H1 (cell line): ENCODE measurements at regions not wholly inside any gene's neighbourhood (a gene's known extent, or its start where the extent isn't known, plus 50 kb on each side); places are given as distances from the start of the nearest gene placed in this dataset.
A peak's percentile ranks its signal among the peaks of the same experiment; 100 is the strongest.

Source experiments
- CTCF ChIA-PET: fragments of 300-600 bp; sonication (Branson Sonifier 250); formaldehyde crosslinking; loops from one replicate; lab custom pipeline; 2021; ENCODE audit not compliant: partially characterized antibody; lab: Charles Lee
- POLR2A ChIA-PET: fragments of 300-600 bp; sonication (Branson Sonifier 250); formaldehyde crosslinking; loops from one replicate; lab custom pipeline; 2021; ENCODE audit warnings: inconsistent platforms; ENCODE audit not compliant: partially characterized antibody; lab: Charles Lee
- DNase-seq, 2 experiments: peaks; one replicate each; pipeline versions ENCODE4 v3.0.0 to v3.0.0-alpha.2; 2010 to 2022; ENCODE audit warnings: low spot score in 2 of 2, low read depth in 1 of 2, mixed read lengths in 1 of 2
- FAIRE-seq: peaks from 2 replicates; lab custom pipeline; 2011; peaks lifted over from hg19 to GRCh38; lab: Jason Lieb, UNC
- H2AFZ ChIP-seq: 2 replicates; pipeline ENCODE4 v1.8.1; 2012; ENCODE audit warnings: low read length, inconsistent platforms
- H2AK5ac ChIP-seq: 2 replicates; pipeline ENCODE4 v1.6.1; 2013; ENCODE audit warnings: low read depth, low read length
- H2BK120ac ChIP-seq: replicated peaks from 2 replicates; pipeline ENCODE3; 2013; ENCODE audit warnings: low read depth, low read length, inconsistent platforms
- H2BK12ac ChIP-seq: 2 replicates; pipeline ENCODE4 v1.6.1; 2013; ENCODE audit warnings: low read depth, low read length
- H2BK15ac ChIP-seq: 2 replicates; pipeline ENCODE4 v1.6.1; 2013; ENCODE audit warnings: low read length
- H2BK20ac ChIP-seq: 2 replicates; pipeline ENCODE4 v1.6.1; 2013; ENCODE audit warnings: low read length
- H2BK5ac ChIP-seq: 2 replicates; pipeline ENCODE4 v1.6.1; 2013; ENCODE audit warnings: low read depth, low read length
- H3K14ac ChIP-seq: 2 replicates; pipeline ENCODE4 v1.6.1; 2013; ENCODE audit warnings: inconsistent platforms; ENCODE audit not compliant: insufficient read length
- H3K18ac ChIP-seq: 2 replicates; pipeline ENCODE4 v1.6.1; 2013; ENCODE audit warnings: low read length; ENCODE audit errors: extremely low read depth
- H3K23ac ChIP-seq: 2 replicates; pipeline ENCODE4 v1.6.1; 2013; ENCODE audit warnings: inconsistent platforms; ENCODE audit not compliant: insufficient read length
- H3K23me2 ChIP-seq: 2 replicates; pipeline ENCODE4 v1.6.1; 2013; ENCODE audit warnings: low read depth, low read length
- H3K27ac ChIP-seq: 2 replicates; pipeline ENCODE4 v1.6.1; 2011; ENCODE audit warnings: low read depth, low read length, inconsistent platforms
- H3K27me3 ChIP-seq, 4 experiments: replicated peaks in 1 of 4; 1 replicate in 1 of 4; 2 replicates in 3 of 4; pipeline versions ENCODE4 v1.6.1 to v1.8.1; 2011 to 2013; ENCODE audit warnings: low read length in 3 of 4, mild to moderate bottlenecking in 3 of 4, inconsistent platforms in 2 of 4, mixed read lengths in 2 of 4, moderate library complexity in 1 of 4; ENCODE audit not compliant: control insufficient read depth in 3 of 4, insufficient read depth in 3 of 4; ENCODE audit errors: extremely low read depth in 1 of 4
- H3K36me3 ChIP-seq, 4 experiments: 2 replicates each; pipeline versions ENCODE4 v1.6.1 to v1.8.1; 2011 to 2013; ENCODE audit warnings: mild to moderate bottlenecking in 4 of 4, low read length in 3 of 4, moderate library complexity in 2 of 4, control low read depth in 1 of 4, inconsistent platforms in 1 of 4; ENCODE audit not compliant: insufficient read depth in 4 of 4, control insufficient read depth in 2 of 4
- H3K4ac ChIP-seq: replicated peaks from 2 replicates; pipeline ENCODE3; 2013; ENCODE audit warnings: low read length, low read depth, mixed read lengths, inconsistent platforms; ENCODE audit not compliant: insufficient read length
- H3K4me1 ChIP-seq, 4 experiments: replicated peaks in 1 of 4; 1 replicate in 1 of 4; 2 replicates in 3 of 4; pipeline versions ENCODE4 v1.6.1 to v1.8.1; 2011 to 2013; ENCODE audit warnings: low read length in 3 of 4, inconsistent platforms in 2 of 4, mixed read lengths in 1 of 4; ENCODE audit not compliant: insufficient read depth in 4 of 4, control insufficient read depth in 3 of 4
- H3K4me2 ChIP-seq, 2 experiments: 2 replicates each; pipeline versions ENCODE4 v1.6.1 to v1.8.1; 2011 to 2013; ENCODE audit warnings: low read depth in 2 of 2, low read length in 2 of 2, control low read depth in 1 of 2, inconsistent platforms in 1 of 2, mild to moderate bottlenecking in 1 of 2; ENCODE audit not compliant: insufficient read depth in 1 of 2
- H3K4me3 ChIP-seq, 4 experiments: fragments of 200-600, 300-600 bp in 1 of 4; sonication (generic), shearing (Covaris generic), sonication (Bioruptor Twin) in 1 of 4; 2 replicates each; pipeline versions ENCODE4 v1.5.1 to v1.8.1; 2011 to 2016; ENCODE audit warnings: low read length in 4 of 4, low read depth in 3 of 4, control low read depth in 2 of 4, inconsistent platforms in 2 of 4, mild to moderate bottlenecking in 2 of 4, mixed read lengths in 1 of 4, moderate library complexity in 1 of 4; ENCODE audit not compliant: insufficient read depth in 2 of 4; ENCODE audit errors: extremely low read depth in 1 of 4
- H3K56ac ChIP-seq: replicated peaks from 2 replicates; pipeline ENCODE3; 2013; ENCODE audit warnings: low read depth, mild to moderate bottlenecking, mixed read lengths, low read length, inconsistent platforms; ENCODE audit not compliant: insufficient read length
- H3K79me1 ChIP-seq: 2 replicates; pipeline ENCODE4 v1.6.1; 2013; ENCODE audit warnings: low read depth, low read length, control low read depth
- H3K79me2 ChIP-seq, 2 experiments: 2 replicates each; pipeline versions ENCODE4 v1.6.1 to v1.8.1; 2012 to 2013; ENCODE audit warnings: low read length in 2 of 2, mild to moderate bottlenecking in 2 of 2, inconsistent platforms in 1 of 2; ENCODE audit not compliant: insufficient read depth in 2 of 2, control insufficient read depth in 1 of 2
- H3K9ac ChIP-seq, 4 experiments: replicated peaks in 1 of 4; 1 replicate in 1 of 4; 2 replicates in 3 of 4; pipeline versions ENCODE4 v1.6.1 to v1.8.1; 2011 to 2013; ENCODE audit warnings: low read depth in 3 of 4, low read length in 3 of 4, control low read depth in 2 of 4, mild to moderate bottlenecking in 2 of 4, moderate library complexity in 2 of 4, inconsistent platforms in 1 of 4; ENCODE audit errors: extremely low read depth in 1 of 4
- H3K9me3 ChIP-seq, 2 experiments: 2 replicates each; pipeline versions ENCODE4 v1.6.1 to v1.8.1; 2012 to 2013; ENCODE audit warnings: mild to moderate bottlenecking in 2 of 2, moderate library complexity in 2 of 2, control low read depth in 1 of 2, inconsistent platforms in 1 of 2, low read depth in 1 of 2, low read length in 1 of 2, mixed read lengths in 1 of 2; ENCODE audit not compliant: insufficient read depth in 2 of 2
- H4K20me1 ChIP-seq, 2 experiments: replicated peaks in 1 of 2; 2 replicates each; pipeline versions ENCODE3 to v1.8.1; 2011 to 2013; ENCODE audit warnings: inconsistent platforms in 2 of 2, low read length in 2 of 2, mild to moderate bottlenecking in 1 of 2; ENCODE audit not compliant: insufficient read depth in 2 of 2, control insufficient read depth in 1 of 2
- H4K5ac ChIP-seq: 2 replicates; pipeline ENCODE4 v1.6.1; 2013; ENCODE audit warnings: low read length, low read depth, mixed read lengths, inconsistent platforms; ENCODE audit not compliant: insufficient read length
- H4K8ac ChIP-seq: 2 replicates; pipeline ENCODE4 v1.8.0; 2013; ENCODE audit warnings: mild to moderate bottlenecking, moderate library complexity, low read length, inconsistent platforms; ENCODE audit not compliant: insufficient read depth; ENCODE audit errors: extremely low read depth
- H4K91ac ChIP-seq: replicated peaks from 2 replicates; pipeline ENCODE3; 2013; ENCODE audit warnings: low read length, mixed read lengths, inconsistent platforms; ENCODE audit not compliant: insufficient read length
- BACH1 ChIP-seq: IDR thresholded peaks from 2 replicates; pipeline ENCODE4 v1.6.1; 2012; ENCODE audit warnings: low read length, improper control_type of control experiment
- HDAC2 ChIP-seq, 2 experiments: fragments of 300-600 bp in 1 of 2; sonication (generic) in 1 of 2; IDR thresholded peaks; 2 replicates each; pipeline ENCODE4 v1.6.1; 2011 to 2012; ENCODE audit warnings: low read depth in 2 of 2, low read length in 2 of 2, mild to moderate bottlenecking in 2 of 2, moderate library complexity in 2 of 2, borderline replicate concordance in 1 of 2, inconsistent platforms in 1 of 2
- JUN ChIP-seq: IDR thresholded peaks from 2 replicates; pipeline ENCODE4 v1.6.1; 2011; ENCODE audit warnings: low read depth, mild to moderate bottlenecking, improper control_type of control experiment, low read length
- JUND ChIP-seq: IDR thresholded peaks from 2 replicates; pipeline ENCODE4 v1.6.1; 2011; ENCODE audit warnings: mild to moderate bottlenecking, improper control_type of control experiment, low read length
- KDM4A ChIP-seq: IDR thresholded peaks from one replicate; pipeline ENCODE4 v1.7.1; 2012; ENCODE audit warnings: low read depth, mild to moderate bottlenecking, moderate library complexity, low read length, inconsistent platforms; ENCODE audit not compliant: severe bottlenecking
- KDM5A ChIP-seq: fragments of 200-600 bp; IDR thresholded peaks from 2 replicates; pipeline ENCODE4 v1.7.1; 2012; ENCODE audit warnings: mild to moderate bottlenecking, low read length, inconsistent platforms, mixed read lengths
- MAFK ChIP-seq: IDR thresholded peaks from 2 replicates; pipeline ENCODE4 v1.6.1; 2012; ENCODE audit warnings: low read depth, mild to moderate bottlenecking, improper control_type of control experiment, low read length
- NRF1 ChIP-seq: IDR thresholded peaks from 2 replicates; pipeline ENCODE4 v1.6.1; 2011; ENCODE audit warnings: mild to moderate bottlenecking, low read depth, low read length, improper control_type of control experiment
- PHF8 ChIP-seq: fragments of 200-600 bp; sonication (generic); conservative IDR thresholded peaks from 2 replicates; pipeline ENCODE4 v1.7.1; 2012; ENCODE audit warnings: low read depth, mild to moderate bottlenecking, inconsistent platforms, low read length, moderate library complexity
- POLR2AphosphoS5 ChIP-seq: IDR thresholded peaks from 2 replicates; pipeline ENCODE4 v1.6.1; 2011; ENCODE audit warnings: low read depth, low read length
- RAD21 ChIP-seq, 2 experiments: IDR thresholded peaks in 1 of 2; conservative IDR thresholded peaks in 1 of 2; 2 replicates each; pipeline ENCODE4 v1.6.1; 2011; ENCODE audit warnings: low read depth in 2 of 2, low read length in 2 of 2, improper control_type of control experiment in 1 of 2, inconsistent platforms in 1 of 2, mild to moderate bottlenecking in 1 of 2, moderate library complexity in 1 of 2
- RBBP5 ChIP-seq: IDR thresholded peaks from 2 replicates; pipeline ENCODE4 v1.7.1; 2012; ENCODE audit warnings: low read depth, mild to moderate bottlenecking, inconsistent platforms, low read length, moderate library complexity, borderline replicate concordance
- SP1 ChIP-seq: IDR thresholded peaks from 2 replicates; pipeline ENCODE4 v1.6.1; 2011; ENCODE audit warnings: low read depth, low read length
- SP2 ChIP-seq: IDR thresholded peaks from 2 replicates; pipeline ENCODE4 v1.6.1; 2012; ENCODE audit warnings: mild to moderate bottlenecking, low read length, inconsistent platforms
- ZNF274 ChIP-seq: IDR thresholded peaks from 2 replicates; pipeline ENCODE4 v1.7.0; 2012; ENCODE audit warnings: low read length, borderline replicate concordance; ENCODE audit errors: extremely low read depth
- WGBS, 2 experiments: shearing (Covaris generic) in 1 of 2; methylation state at CpG; one replicate each; pipeline versions ENCODE4 v1.1.6 to v1.1.7; 2013 to 2015; ENCODE audit warnings: low lambda C conversion rate in 2 of 2, mixed read lengths in 2 of 2, inconsistent platforms in 1 of 2, low coverage in 1 of 2, missing lambda C conversion rate in 1 of 2; ENCODE audit not compliant: insufficient replicate concordance in 2 of 2, insufficient coverage in 1 of 2, insufficient read length in 1 of 2; ENCODE audit errors: extremely low coverage in 1 of 2, missing lambda C conversion rate in 1 of 2; 5-methylcytosine and 5-hydroxymethylcytosine counted together

- Histone ChIP-seq H4K5ac (no peak overlapping the region), H2BK15ac (no peak overlapping the region), H2BK120ac (no peak overlapping the region), H4K20me1 (no peaks in the 10 kb centered on the region), H3K79me1 (no peaks in the 10 kb centered on the region), H2AFZ (peak overlapping the region; percentile 36), H3K27me3 (no peaks in the 10 kb centered on the region), H3K4me2 (no peak overlapping the region), H3K9me3 (no peaks in the 10 kb centered on the region), H4K8ac (no peak overlapping the region), H3K4me3 (no peak overlapping the region), H2BK5ac (no peak overlapping the region), H3K14ac (no peak overlapping the region), H3K4ac (no peak overlapping the region), H3K56ac (no peak overlapping the region), H2BK20ac (no peak overlapping the region), H2BK12ac (no peak overlapping the region), H3K79me2 (no peaks in the 10 kb centered on the region), H3K9ac (no peak overlapping the region), H4K91ac (no peak overlapping the region), H3K23me2 (no peaks in the 10 kb centered on the region), H2AK5ac (no peak overlapping the region), H3K4me1 (peaks cover 0 to 3% (median 1%) of the 10 kb centered on the region in 4 experiments; a peak in 1 of 7 replicates), H3K27ac (no peak overlapping the region), H3K36me3 (no peaks in the 10 kb centered on the region), H3K18ac (no peak overlapping the region), H3K23ac (no peak overlapping the region)
- WGBS, 2 experiments, result 91% methylated on average over 4 of the region's 4 CpGs; no CpG with 5 or more reads in 1 of the 2 experiments
- FAIRE-seq, result no peak
- ChIA-PET POLR2A (no interaction called here), CTCF (interaction anchor here (1.4 to 1.7 kb wide), 2 partner anchors 10 to 14 kb away, joined by 3 to 4 read pairs; no protein-coding TSS in a partner anchor)
- DNase-seq, result no peak
- no peak for TF ChIP-seq HDAC2 (IDR thresholded peaks at IDR 0.05; ENCODE audit: borderline replicate concordance in 1 of 2, low read depth in 2 of 2, low read length in 2 of 2)
- no peak for TF ChIP-seq RAD21 (IDR thresholded peaks at IDR 0.05 in 1 of 2, conservative IDR thresholded peaks at IDR 0.05 in 1 of 2; ENCODE audit: low read depth in 2 of 2, low read length in 2 of 2)
- no peak for TF ChIP-seq POLR2AphosphoS5
- TF ChIP-seq SP2, result no peak
- TF ChIP-seq ZNF274, result no peak
- TF ChIP-seq JUND, result no peak
- no peak for TF ChIP-seq BACH1
- TF ChIP-seq NRF1, result no peak
- TF ChIP-seq KDM4A, result no peak
- no peak for TF ChIP-seq PHF8
- no peak for TF ChIP-seq KDM5A
- no peak for TF ChIP-seq RBBP5
- no peak for TF ChIP-seq SP1
- no peak for TF ChIP-seq JUN
- TF ChIP-seq MAFK, result no peak
These were observed 497.4 kb upstream of the CCNG1 start for GRCh38 chr5:162939991-162940390.
